22Rv1 (cell line): ENCODE measurements at regions not wholly inside any gene's neighbourhood (a gene's known extent, or its start where the extent isn't known, plus 50 kb on each side); places are given as distances from the start of the nearest gene placed in this dataset.
"Not testable (repeated sequence)": the region's sequence is repeated elsewhere in the genome, so short reads cannot be mapped to it uniquely, and the experiment has no call there.

Source experiments
- H3K27ac ChIP-seq: fragments of 450-650 bp; 2 replicates; pipeline ENCODE4 v1.5.1; 2017
- CTCF ChIP-seq: fragments of 450-650 bp; IDR thresholded peaks from 2 replicates; pipeline ENCODE4 v1.5.1; 2017; ENCODE audit warnings: mild to moderate bottlenecking
- ZFX ChIP-seq: fragments of 450-650 bp; IDR thresholded peaks from 2 replicates; pipeline ENCODE4 v1.6.1; 2017; ENCODE audit warnings: antibody characterized with exemption, borderline replicate concordance

GRCh38 chr3:75395580-75396315, 268.4 kb upstream of the FRG2C start:
- no peak for TF ChIP-seq CTCF
- no peak for TF ChIP-seq ZFX
- H3K27ac ChIP-seq = no peak overlapping the region

GRCh38 chr3:75396316-75396802, 267.8 kb upstream of the FRG2C start:
- no peak overlapping the region for H3K27ac ChIP-seq
- TF ChIP-seq CTCF (no peak), ZFX (no peak)

DNA sequence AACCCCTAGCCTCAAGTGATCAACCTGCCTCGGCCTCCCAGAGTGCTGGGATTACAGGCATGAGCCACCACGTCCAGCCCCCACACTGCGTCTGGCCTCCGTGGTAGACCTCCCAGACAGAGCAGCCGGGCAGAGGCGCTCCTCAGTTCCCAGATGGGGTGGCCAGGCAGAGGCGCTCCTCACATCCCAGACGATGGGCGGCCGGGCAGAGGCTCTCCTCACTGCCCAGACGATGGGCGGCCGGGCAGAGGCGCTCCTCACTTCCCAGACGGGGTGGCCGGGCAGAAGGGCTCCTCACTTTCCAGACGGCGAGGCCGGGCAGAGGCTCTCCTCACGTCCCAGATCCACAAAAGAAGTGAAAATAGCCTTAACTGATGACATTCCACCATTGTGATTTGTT, 266.6 kb upstream of the FRG2C start:
- H3K27ac ChIP-seq = not testable (repeated sequence)

- H3K27ac ChIP-seq = not testable (repeated sequence)
- peak; percentile 70 for TF ChIP-seq CTCF
Measured at GRCh38 chr3:75422101-75422945, 241.8 kb upstream of the FRG2C start.

DNA sequence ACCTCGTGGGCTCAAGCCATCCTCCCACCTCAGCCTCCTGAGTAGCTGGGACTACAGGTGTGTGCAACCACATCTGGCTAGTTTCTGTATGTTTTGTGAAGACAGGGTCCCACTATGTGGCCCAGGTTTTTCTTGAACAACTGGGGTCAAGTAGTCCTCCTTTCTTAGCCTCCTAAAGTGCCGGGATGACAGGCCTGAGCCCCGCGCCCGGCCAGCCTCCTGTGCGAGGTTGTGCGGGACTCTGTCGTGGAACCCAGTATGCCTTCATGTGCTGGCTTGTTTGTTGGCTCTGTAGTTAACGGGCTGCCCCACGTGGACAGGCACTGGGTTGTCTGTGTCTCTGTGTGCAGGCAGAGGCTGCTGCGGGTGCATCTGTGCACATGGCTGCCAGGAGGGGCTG, 238.7 kb upstream of the FRG2C start:
- H3K27ac ChIP-seq = not testable (repeated sequence)

DNA sequence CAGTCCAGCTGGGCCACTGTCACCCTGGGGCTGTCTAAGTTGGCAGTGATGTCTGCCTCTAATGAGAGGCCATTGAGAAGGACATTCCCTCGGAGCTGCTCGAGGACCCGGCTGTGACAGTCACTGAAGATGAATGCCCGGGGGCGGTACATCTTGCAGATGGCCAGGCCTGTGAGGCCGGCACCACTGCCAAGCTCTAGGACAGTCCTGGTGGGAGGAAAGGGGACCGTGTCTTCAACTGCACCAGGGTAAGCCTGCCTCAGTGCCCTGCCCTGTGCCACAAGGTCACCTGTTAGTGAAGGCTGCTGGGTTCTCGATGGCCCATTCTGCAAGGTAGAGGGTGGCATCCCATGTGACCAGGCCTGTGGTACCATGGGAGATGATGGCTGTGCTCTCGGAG, 236.6 kb upstream of the FRG2C start:
- H3K27ac ChIP-seq = not testable (repeated sequence)

DNA sequence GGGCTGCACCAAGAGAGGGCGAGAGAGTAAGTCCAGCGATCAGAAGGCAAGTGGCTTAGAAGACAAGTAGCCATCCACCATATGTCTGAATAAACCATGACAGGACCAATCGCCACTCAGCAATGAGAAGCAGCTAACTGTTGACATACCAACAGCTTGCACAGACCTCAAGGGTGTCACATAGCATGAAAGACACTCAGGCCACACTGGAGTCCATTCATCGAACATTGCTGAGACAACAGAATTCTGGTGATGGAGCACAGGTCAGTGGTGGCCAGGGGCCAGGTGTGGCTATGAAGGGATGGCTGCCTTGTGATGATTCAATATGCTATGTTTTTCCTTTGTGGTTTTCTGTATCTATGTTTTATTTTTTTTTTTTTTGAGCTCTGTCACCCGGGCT, 236.2 kb upstream of the FRG2C start:
- H3K27ac ChIP-seq = not testable (repeated sequence)

- H3K27ac ChIP-seq = not testable (repeated sequence)
- TF ChIP-seq CTCF = peak; percentile 53
Measured at GRCh38 chr3:75429561-75430220, 234.4 kb upstream of the FRG2C start.

DNA sequence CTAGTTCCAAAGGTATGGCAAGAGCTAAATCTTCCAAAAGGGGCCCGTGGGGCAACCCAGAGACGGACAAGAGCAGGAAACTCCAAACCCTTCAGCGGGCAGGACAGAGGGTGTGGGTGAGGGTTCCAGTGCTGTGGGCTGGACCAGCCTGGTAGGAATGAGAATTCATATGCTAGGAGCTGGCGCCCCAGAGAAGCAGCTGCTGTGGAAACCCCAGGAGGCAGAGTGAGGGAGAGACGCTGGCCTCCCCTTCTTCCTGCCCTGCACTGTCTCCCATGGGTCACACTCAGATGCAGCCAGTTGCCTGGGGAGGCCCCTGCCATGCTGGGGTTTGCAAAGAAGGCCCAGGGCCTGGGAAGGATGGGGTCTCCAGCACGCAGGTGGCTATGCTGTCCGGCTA, 233.7 kb upstream of the FRG2C start:
- not testable (repeated sequence) for H3K27ac ChIP-seq

DNA sequence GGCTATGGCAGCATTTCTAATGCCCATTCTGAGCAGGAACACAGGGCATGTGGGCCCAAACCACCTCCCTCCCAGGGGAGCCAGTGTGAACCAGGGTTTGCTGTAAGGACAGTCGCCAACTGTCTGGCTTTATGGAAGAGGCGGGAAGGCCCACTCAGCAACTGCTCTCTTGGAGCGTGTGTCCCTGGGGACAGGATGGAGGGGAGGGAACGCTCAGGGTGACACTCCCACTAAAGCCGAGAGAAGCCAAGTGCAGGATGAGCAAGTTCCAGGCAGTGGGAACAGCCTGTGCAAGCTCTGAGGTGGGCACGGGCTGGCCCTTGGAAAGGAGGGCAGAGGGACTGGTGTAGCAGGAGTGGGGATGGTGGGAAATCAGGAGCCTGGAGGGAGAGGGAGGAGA, 233.0 kb upstream of the FRG2C start:
- H3K27ac ChIP-seq = not testable (repeated sequence)

- H3K27ac ChIP-seq = not testable (repeated sequence)
Measured at GRCh38 chr3:75432466-75432865, 231.7 kb upstream of the FRG2C start.

GRCh38 chr3:75432885-75433284, 231.2 kb upstream of the FRG2C start:
- H3K27ac ChIP-seq = not testable (repeated sequence)

DNA sequence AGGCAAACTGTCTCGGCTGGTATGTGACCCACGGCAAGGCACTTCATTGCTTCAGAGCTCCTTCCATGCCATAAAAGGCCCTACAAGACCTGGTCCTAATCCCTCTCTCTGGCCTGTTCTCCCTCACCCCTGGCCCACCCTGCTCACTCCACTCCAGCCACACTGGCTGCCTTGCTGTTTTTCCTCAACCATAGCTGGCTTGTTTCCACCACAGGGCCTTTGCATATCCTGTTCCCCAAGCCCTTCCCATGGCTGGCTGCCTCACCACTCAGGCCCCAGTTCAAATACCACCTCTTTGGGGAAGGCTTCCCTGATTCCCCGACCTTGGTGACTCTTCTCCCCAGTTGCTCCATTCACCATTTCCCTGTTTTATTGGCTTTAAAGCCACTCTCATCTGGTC, 230.8 kb upstream of the FRG2C start:
- not testable (repeated sequence) for H3K27ac ChIP-seq

DNA sequence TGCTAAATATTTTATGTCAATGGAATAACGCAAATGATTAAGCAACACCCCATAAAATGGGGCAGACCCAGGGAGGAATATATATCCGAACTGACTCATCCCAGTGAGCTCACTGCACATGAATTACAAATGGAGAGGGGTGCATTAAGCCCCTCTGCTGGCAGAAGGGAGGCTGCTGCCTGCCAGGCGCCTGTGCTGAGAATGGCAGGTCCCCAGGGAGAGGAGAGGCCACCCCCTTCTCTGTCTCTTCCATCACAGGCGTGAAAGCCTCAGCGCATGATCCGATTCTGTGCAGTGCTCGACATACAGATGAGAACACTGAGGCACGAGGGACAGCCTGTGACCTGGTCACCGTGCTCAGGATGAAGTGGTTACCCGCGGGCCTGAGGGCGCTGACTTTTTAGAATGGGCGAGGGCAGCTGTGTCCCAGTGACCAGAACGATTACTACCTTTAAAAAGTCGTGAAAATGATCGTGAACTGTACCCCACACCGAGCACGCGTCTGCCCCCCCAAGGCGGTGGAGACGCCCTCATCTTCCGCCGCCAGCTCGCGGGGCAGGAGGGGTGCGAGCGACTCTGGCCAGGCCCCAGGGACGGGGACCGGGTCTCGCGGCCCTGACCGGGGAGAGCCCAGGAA, 229.7 kb upstream of the FRG2C start:
- H3K27ac ChIP-seq = not testable (repeated sequence)
